ENCODE measurements at regions not wholly inside any gene's neighbourhood (a gene's known extent, or its start where the extent isn't known, plus 50 kb on each side); places are given as distances from the start of the nearest gene placed in this dataset.

- ChIA-PET CTCF (no interaction called here), POLR2A (ENCODE audit: unreplicated experiment) (no interaction called here)
- no TSS peak for BruUV-seq (replicated peaks)
Observed at GRCh38 chr5:36357391-36357975, 55.8 kb upstream of the RANBP3L start.

More at GRCh38 chr5:36357391-36357975, 55.8 kb upstream of the RANBP3L start:
- no peak overlapping the region for H4K5ac ChIP-seq (ENCODE audit: low read depth, low read length)
- H3K27me3 ChIP-seq (ENCODE audit: control insufficient read depth, insufficient read depth, low read length): peaks cover 4% of the 10 kb centered on the region; the same call in 1 of the 2 replicates
- H4K20me1 ChIP-seq (ENCODE audit: insufficient read depth, low read length): no peaks in the 10 kb centered on the region
- no peak overlapping the region for H3K4me3 ChIP-seq (ENCODE audit: insufficient read depth, low read depth, low read length)
- no peak overlapping the region for H4K8ac ChIP-seq (ENCODE audit: low read depth in 2 of 2, low read length in 2 of 2)
- peak overlapping the region; percentile 75 for H2AFZ ChIP-seq (replicated peaks; ENCODE audit: low read length, poor library complexity)
- H3K9ac ChIP-seq (ENCODE audit: low read depth, low read length): no peak overlapping the region
- no peaks in the 10 kb centered on the region for H3K79me1 ChIP-seq (ENCODE audit: low read depth in 1 of 2, low read length in 2 of 2)
- peak; percentile 56 for ATAC-seq (ENCODE audit: low read depth)
- intact Hi-C loops (cut with micrococcal nuclease) (no loop called here), in situ Hi-C loops (cut with MboI; ENCODE audit: low sequenced_read_pairs) (no loop called here), dilution Hi-C loops (cut with HindIII; ENCODE audit: low sequenced_read_pairs, unreplicated experiment) (no loop called here)
- DNase-seq: peak; percentile 63
- no peak overlapping the region for H2BK120ac ChIP-seq (ENCODE audit: low read depth, low read length)
- 28% methylated on average over 2 of the region's 5 CpGs; no CpG with 5 or more reads in 1 of the 2 experiments for WGBS, 2 experiments (ENCODE audit: extremely low coverage in 2 of 2, insufficient read length in 1 of 2)
- no peak overlapping the region for H3K23ac ChIP-seq (ENCODE audit: low read depth, low read length)
- no peaks in the 10 kb centered on the region; the same call in 1 of the 2 replicates for H3K4me1 ChIP-seq (ENCODE audit: control insufficient read depth, insufficient read depth, low read length)
- H3K14ac ChIP-seq (replicated peaks; ENCODE audit: low read depth, low read length): no peak overlapping the region
- H3K9me1 ChIP-seq (ENCODE audit: insufficient read depth, low read length): no peaks in the 10 kb centered on the region
- no peak overlapping the region for H3K4ac ChIP-seq (ENCODE audit: low read depth, low read length)
- H2AK5ac ChIP-seq (ENCODE audit: low read depth, low read length): no peak overlapping the region
- no peak overlapping the region for H2BK20ac ChIP-seq (ENCODE audit: low read depth, low read length)
- TF ChIP-seq SMC3 (IDR thresholded peaks at IDR 0.05; ENCODE audit: low read depth, low read length) (no peak), RAD21 (IDR thresholded peaks at IDR 0.05; ENCODE audit: low read length) (no peak), POLR2A (IDR thresholded peaks at IDR 0.05; ENCODE audit: low read depth, low read length) (no peak), FOS (IDR thresholded peaks at IDR 0.05; ENCODE audit: low read depth, low read length) (no peak), NFE2L2 (IDR thresholded peaks at IDR 0.05; ENCODE audit: low read depth, low read length) (no peak), CEBPB (IDR thresholded peaks at IDR 0.05; ENCODE audit: low read depth, low read length) (no peak), ELK1 (IDR thresholded peaks at IDR 0.05; ENCODE audit: borderline replicate concordance, low read depth, low read length) (no peak), RCOR1 (IDR thresholded peaks at IDR 0.05; ENCODE audit: insufficient replicate concordance, low read length) (no peak), CHD1 (IDR thresholded peaks at IDR 0.05; ENCODE audit: low read depth, low read length) (no peak), MXI1 (IDR thresholded peaks at IDR 0.05; ENCODE audit: borderline replicate concordance, low read depth, low read length) (no peak), CTCF (conservative IDR thresholded peaks at IDR 0.05; ENCODE audit: low read depth, low read length) (no peak), BHLHE40 (IDR thresholded peaks at IDR 0.05; ENCODE audit: low read depth, low read length) (no peak), MAFK (IDR thresholded peaks at IDR 0.05; ENCODE audit: low read depth, low read length) (no peak), USF2 (IDR thresholded peaks at IDR 0.05; ENCODE audit: low read depth, low read length) (no peak)
- no peak overlapping the region for H3K18ac ChIP-seq (ENCODE audit: low read depth, low read length)
- H3K56ac ChIP-seq (ENCODE audit: extremely low read depth, insufficient read depth, low read length): no peak overlapping the region
- no peak overlapping the region for H4K91ac ChIP-seq (ENCODE audit: insufficient read depth, low read depth, low read length)
- H3K27ac ChIP-seq (ENCODE audit: insufficient read depth, low read length): no peak overlapping the region
- H3K4me2 ChIP-seq (ENCODE audit: low read depth, low read length): no peak overlapping the region
- H2AK9ac ChIP-seq (replicated peaks; ENCODE audit: low read depth, low read length, poor library complexity): peak overlapping the region; percentile 35
- H2BK5ac ChIP-seq (ENCODE audit: low read depth, low read length, poor library complexity, severe bottlenecking): no peak overlapping the region
- H2BK15ac ChIP-seq (ENCODE audit: low read depth, low read length): no peak overlapping the region
- H3K36me3 ChIP-seq (ENCODE audit: control insufficient read depth, insufficient read depth, low read length): no peaks in the 10 kb centered on the region
- H3K9me3 ChIP-seq (ENCODE audit: control insufficient read depth, insufficient read depth, low read length): no peaks in the 10 kb centered on the region

Measured in IMR-90 (cell line).